ENCODE measurements at regions not wholly inside any gene's neighbourhood (a gene's known extent, or its start where the extent isn't known, plus 50 kb on each side); places are given as distances from the start of the nearest gene placed in this dataset.

GRCh38 chr3:153050978-153051377, 111.0 kb upstream of the RAP2B start:
- H3K4me1 ChIP-seq (ENCODE audit: control insufficient read depth, extremely low read depth, insufficient read depth, low read length), result peaks cover 23% of the 10 kb centered on the region
- H3K36me3 ChIP-seq (ENCODE audit: control insufficient read depth in 2 of 2, extremely low read depth in 1 of 2, insufficient read depth in 2 of 2, low read length in 2 of 2), result no peaks in the 10 kb centered on the region
- H3K79me2 ChIP-seq (ENCODE audit: control insufficient read depth, insufficient read depth, low read length), result no peaks in the 10 kb centered on the region
- H4K20me1 ChIP-seq (ENCODE audit: control insufficient read depth, extremely low read depth, insufficient read depth, low read length), result no peaks in the 10 kb centered on the region
- FAIRE-seq (no peak), DNase-seq (ENCODE audit: low read depth, low spot score) (no peak)
- no peaks in the 10 kb centered on the region for H3K27me3 ChIP-seq (ENCODE audit: control insufficient read depth, extremely low read depth, insufficient read depth, low read length)
- H3K9me3 ChIP-seq (ENCODE audit: control insufficient read depth, low read depth, low read length), result no peaks in the 10 kb centered on the region
- H3K27ac ChIP-seq (ENCODE audit: control insufficient read depth, insufficient read depth, low read length), result peak overlapping the region; percentile 92
- dilution Hi-C loops (cut with MboI; ENCODE audit: extremely low pct_ligation_motif_present, low sequenced_read_pairs), result no loop called here
- H3K9ac ChIP-seq (ENCODE audit: control insufficient read depth, extremely low read depth, insufficient read depth, low read length), result peak overlapping the region; percentile 20
- no peak overlapping the region for H3K4me3 ChIP-seq (ENCODE audit: control insufficient read depth in 2 of 3, extremely low read depth in 1 of 3, insufficient read depth in 2 of 3, low read depth in 1 of 3, low read length in 3 of 3)
- TF ChIP-seq CTCF (optimal IDR thresholded peaks at IDR 0.05 in 1 of 3, IDR thresholded peaks at IDR 0.05 in 1 of 3, conservative IDR thresholded peaks at IDR 0.05 in 1 of 3; ENCODE audit: extremely low read depth in 1 of 3, insufficient read depth in 2 of 3, low read length in 3 of 3) (no peak), EZH2 (IDR thresholded peaks at IDR 0.05; ENCODE audit: low read length) (no peak)
- no peaks in the 10 kb centered on the region for H3K9me1 ChIP-seq (ENCODE audit: control insufficient read depth, extremely low read depth, insufficient read depth, low read length)
- peak overlapping the region; percentile 81 for H3K4me2 ChIP-seq (ENCODE audit: control insufficient read depth, extremely low read depth, insufficient read depth, low read depth, low read length)
- H2AFZ ChIP-seq (ENCODE audit: control insufficient read depth, low read length), result no peak overlapping the region

GRCh38 chr3:153051427-153052095, 110.5 kb upstream of the RAP2B start:
- peak overlapping the region; percentile 59 for H3K9ac ChIP-seq (ENCODE audit: control insufficient read depth, extremely low read depth, insufficient read depth, low read length)
- peak overlapping the region; percentile 92 for H3K27ac ChIP-seq (ENCODE audit: control insufficient read depth, insufficient read depth, low read length)
- FAIRE-seq (peak; percentile 86), DNase-seq (ENCODE audit: low read depth, low spot score) (peak; percentile 83)
- no peaks in the 10 kb centered on the region for H4K20me1 ChIP-seq (ENCODE audit: control insufficient read depth, extremely low read depth, insufficient read depth, low read length)
- dilution Hi-C loops (cut with MboI; ENCODE audit: extremely low pct_ligation_motif_present, low sequenced_read_pairs), result no loop called here
- H3K36me3 ChIP-seq (ENCODE audit: control insufficient read depth in 2 of 2, extremely low read depth in 1 of 2, insufficient read depth in 2 of 2, low read length in 2 of 2), result no peaks in the 10 kb centered on the region
- H3K9me1 ChIP-seq (ENCODE audit: control insufficient read depth, extremely low read depth, insufficient read depth, low read length), result no peaks in the 10 kb centered on the region
- no peak for TF ChIP-seq CTCF (optimal IDR thresholded peaks at IDR 0.05 in 1 of 3, IDR thresholded peaks at IDR 0.05 in 1 of 3, conservative IDR thresholded peaks at IDR 0.05 in 1 of 3; ENCODE audit: extremely low read depth in 1 of 3, insufficient read depth in 2 of 3, low read length in 3 of 3)
- no peaks in the 10 kb centered on the region for H3K27me3 ChIP-seq (ENCODE audit: control insufficient read depth, extremely low read depth, insufficient read depth, low read length)
- no peaks in the 10 kb centered on the region for H3K79me2 ChIP-seq (ENCODE audit: control insufficient read depth, insufficient read depth, low read length)
- H3K4me3 ChIP-seq (ENCODE audit: control insufficient read depth in 2 of 3, extremely low read depth in 1 of 3, insufficient read depth in 2 of 3, low read depth in 1 of 3, low read length in 3 of 3), result peak overlapping the region in 2 of 3 experiments; percentile 54 to 59
- H3K9me3 ChIP-seq (ENCODE audit: control insufficient read depth, low read depth, low read length), result no peaks in the 10 kb centered on the region
- H3K4me1 ChIP-seq (ENCODE audit: control insufficient read depth, extremely low read depth, insufficient read depth, low read length), result peaks cover 23% of the 10 kb centered on the region
- H3K4me2 ChIP-seq (ENCODE audit: control insufficient read depth, extremely low read depth, insufficient read depth, low read depth, low read length), result peak overlapping the region; percentile 81
- H2AFZ ChIP-seq (ENCODE audit: control insufficient read depth, low read length), result no peak overlapping the region
